Stimulated activated CD4-positive, alpha-beta T cell treated with anti-CD3 and anti-CD28 coated beads, Interleukin-2, amount 100 ng/mL, for 4 hours (primary cell): ENCODE measurements at regions not wholly inside any gene's neighbourhood (a gene's known extent, or its start where the extent isn't known, plus 50 kb on each side); places are given as distances from the start of the nearest gene placed in this dataset.
"Not testable (repeated sequence)": the region's sequence is repeated elsewhere in the genome, so short reads cannot be mapped to it uniquely, and the experiment has no call there.

Experiments used
- DNase-seq: peaks from one replicate; pipeline ENCODE4 v3.0.0-alpha.2; 2020; ENCODE audit warnings: low read depth

DNA sequence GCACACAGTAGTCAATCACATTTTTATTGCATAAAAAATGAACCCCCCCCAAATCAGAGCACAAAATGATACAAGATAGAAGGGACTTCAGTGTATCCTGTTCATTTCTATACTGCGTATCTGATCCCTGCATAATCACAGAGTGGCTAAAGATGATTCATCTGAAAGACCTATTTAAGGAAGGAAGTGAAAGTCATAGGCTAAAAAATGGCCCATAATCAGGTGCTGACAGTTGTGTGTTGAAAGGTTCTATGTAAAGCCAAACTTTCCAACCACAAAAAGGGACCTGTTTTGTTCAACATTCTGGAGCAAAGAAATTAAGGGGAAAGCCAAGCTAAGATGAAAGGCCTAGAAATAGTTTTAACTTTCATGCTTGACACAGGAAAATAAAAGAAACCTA, 147.8 kb upstream of the ATP2B1 start:
- no peak for DNase-seq

DNA sequence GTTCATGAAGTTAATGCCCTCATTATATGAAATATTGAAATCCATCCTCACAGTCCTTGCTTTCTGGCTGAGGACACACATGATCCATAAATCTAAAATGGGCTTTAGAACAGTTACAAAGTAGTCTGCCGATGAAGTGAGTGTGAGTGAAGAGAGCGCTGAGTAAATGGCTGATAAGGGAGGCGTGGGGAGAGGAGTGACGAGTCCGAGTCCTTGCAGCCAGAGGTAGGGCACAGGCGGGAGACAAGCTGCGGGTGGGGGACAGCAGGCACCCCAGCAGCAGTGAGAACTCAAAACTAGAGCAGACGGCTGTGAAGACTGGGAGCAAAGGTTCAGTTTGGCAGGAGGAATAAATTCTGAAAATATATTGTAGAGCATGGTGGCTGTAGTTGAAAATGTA, 140.1 kb upstream of the ATP2B1 start:
- no peak for DNase-seq

GRCh38 chr12:89846473-89847055, 137.9 kb upstream of the ATP2B1 start:
- DNase-seq, result no peak

DNA sequence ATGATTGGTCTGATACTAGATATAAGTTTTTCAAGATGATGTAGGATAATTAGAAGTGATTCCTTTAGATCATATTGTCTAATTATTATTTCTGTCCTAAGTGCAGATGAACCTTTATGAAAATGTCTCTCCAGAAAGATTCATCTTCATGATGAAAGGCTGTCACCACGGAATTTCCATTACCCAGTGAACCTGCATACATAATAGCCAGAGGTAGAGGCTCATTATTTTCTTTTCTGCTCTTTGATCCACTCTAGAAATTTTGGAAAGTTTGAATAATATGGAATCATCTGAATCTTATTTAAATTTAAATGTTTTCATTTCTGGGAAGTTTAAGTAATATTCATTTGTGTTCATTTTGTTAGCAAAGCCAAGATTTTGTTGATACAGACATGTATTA, 137.1 kb upstream of the ATP2B1 start:
- DNase-seq, result no peak

- DNase-seq, result no peak
Measured at GRCh38 chr12:89845366-89845765, 136.7 kb upstream of the ATP2B1 start.

DNA sequence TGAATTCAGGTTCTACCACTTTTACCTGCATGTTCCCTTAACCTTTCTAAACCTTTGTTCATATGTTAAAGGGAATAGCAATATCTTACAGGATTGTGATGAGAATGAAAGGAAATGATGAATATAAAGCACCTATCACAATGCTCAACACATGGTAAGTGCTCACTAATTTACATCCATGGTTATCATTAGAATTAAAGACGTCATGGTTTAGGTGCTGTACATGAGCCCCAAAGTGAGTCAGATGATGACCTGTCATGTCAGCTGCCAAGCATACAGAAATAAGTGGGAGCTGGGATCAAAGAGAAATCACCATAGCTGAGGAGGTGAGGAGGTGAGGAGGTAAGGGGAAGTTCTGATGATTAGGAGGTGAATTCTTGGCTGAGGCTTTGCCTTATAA, 135.9 kb upstream of the ATP2B1 start:
- DNase-seq, result no peak

DNA sequence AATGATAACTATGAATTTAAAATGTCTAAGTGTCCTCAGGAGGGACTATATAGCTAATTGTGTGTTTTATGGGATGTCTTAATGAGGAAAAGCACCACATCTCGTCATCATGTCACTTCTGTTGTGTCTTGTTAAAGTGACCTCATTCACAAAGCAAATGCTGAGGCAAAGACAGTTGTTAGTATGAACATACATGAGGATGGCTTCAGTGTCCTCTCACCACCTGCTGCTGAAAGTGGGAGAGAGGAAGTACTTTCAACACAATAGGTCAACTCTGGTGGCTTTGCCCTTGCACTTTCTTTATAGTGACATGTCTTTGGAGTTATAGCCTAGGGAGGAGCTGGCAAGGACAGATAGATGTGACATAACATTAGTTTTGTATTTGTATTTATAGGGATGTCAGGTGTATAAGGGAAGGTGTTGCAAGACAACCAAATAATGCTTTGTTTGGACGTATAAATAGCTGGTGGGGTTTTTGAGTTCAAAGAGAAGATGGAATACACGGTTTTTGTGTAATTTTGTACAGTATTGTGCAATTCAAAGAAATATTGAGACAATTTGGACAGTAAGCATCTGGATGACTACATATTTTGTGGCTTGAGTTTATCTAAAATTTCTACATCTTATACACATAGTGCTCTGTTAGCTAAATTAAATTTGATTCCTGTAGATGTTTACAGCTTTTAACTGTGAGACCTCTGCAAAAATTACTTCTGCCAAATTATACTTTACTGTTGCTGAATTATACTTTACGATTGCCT, 131.7 kb upstream of the ATP2B1 start:
- no peak for DNase-seq

- DNase-seq, result no peak
Measured at GRCh38 chr12:89839444-89839843, 130.8 kb upstream of the ATP2B1 start.

DNA sequence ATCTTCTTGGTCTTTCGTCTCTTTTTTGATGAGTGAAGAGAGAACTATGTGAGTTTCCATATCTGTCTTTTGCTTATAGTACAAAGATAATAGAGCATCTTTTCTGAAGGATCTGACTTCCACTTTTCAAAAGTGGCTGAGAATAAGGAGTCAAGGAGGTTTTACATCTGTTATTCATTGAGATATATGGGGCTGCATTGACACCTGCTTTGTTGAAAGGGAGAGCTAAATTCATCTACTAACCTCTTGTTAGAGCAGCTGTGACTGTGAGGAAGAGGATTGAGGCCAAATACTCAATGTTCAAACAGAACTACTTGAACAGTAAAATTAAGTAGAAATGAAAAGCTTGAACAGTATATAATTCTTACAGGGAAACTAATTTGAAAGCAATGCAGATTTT, 130.2 kb upstream of the ATP2B1 start:
- DNase-seq, result no peak

DNA sequence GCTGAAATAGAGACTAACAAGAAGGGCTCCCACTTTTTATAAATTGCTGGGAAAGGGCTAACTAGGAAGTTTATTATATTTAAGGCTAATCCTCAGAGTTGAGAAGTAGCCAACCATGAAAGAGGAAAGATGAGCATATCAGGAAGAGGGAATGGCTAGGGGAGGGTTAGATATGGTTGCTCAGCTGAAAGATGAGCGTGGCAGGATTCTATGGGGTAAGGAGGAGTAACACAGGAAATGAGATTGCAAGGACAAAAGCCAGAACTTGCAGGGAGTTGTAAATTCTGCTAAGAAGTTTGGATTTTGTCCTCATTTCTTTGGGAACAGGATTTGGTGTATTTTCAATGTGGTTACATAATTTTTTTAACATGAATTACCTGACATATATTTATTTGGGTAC, 127.4 kb upstream of the ATP2B1 start:
- no peak for DNase-seq

GRCh38 chr12:89834676-89835075, 126.0 kb upstream of the ATP2B1 start:
- no peak for DNase-seq

- no peak for DNase-seq
Measured at GRCh38 chr12:89833337-89834252, 125.0 kb upstream of the ATP2B1 start.

DNA sequence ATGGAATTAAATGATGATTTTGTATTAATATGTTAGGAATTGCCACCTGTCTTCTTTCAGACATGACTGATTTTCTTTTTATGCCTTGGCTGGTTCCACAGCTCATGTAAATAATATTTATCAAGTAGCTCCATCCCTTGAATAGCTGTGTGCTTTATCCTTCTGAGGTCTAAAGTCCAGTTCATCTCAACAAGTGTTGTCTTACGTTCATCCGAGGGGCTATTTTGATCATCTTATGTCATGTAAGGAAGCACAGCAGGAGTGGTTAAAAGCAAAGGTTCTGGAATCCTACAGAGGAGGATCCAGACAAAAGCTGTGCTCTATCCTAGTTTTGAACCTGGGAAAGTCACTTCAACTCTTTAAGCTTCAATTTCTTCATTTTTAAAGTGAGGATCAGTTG, 123.7 kb upstream of the ATP2B1 start:
- no peak for DNase-seq

DNA sequence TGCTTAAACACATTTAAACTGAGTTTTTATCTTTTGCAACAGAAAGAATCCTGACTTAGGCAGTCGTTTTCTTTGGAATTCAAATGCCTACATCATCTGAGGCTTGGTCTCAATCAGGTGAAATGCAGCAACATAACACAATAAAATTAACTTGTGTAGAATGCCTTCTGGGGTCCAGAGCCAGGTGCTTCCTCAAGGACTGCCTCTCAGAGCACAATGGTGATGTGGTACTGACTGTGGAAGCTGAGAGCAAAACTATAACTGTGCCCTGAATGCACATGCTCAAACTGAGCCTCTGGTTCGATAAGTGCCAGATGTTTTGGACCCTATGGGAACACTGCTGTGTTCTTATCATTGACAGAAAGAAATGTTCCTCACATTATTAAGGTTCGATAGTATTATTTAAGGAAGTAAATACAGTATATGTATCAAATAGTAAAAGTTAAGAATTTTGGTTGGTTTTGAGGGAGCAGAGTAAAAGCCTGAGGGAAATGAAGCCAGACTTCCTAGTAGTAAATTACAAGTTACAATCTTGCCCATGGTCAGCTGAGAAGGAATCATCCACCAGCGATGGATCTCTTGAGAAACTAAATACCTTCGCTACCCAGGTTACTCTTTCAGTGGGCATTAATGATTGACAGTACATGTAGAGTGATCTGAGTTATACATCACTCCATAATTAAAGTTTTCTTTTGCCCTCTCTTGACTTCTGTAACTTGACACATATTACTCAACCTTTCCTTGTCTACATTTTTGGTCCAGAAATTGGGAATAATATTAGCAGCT, 122.9 kb upstream of the ATP2B1 start:
- no peak for DNase-seq

DNA sequence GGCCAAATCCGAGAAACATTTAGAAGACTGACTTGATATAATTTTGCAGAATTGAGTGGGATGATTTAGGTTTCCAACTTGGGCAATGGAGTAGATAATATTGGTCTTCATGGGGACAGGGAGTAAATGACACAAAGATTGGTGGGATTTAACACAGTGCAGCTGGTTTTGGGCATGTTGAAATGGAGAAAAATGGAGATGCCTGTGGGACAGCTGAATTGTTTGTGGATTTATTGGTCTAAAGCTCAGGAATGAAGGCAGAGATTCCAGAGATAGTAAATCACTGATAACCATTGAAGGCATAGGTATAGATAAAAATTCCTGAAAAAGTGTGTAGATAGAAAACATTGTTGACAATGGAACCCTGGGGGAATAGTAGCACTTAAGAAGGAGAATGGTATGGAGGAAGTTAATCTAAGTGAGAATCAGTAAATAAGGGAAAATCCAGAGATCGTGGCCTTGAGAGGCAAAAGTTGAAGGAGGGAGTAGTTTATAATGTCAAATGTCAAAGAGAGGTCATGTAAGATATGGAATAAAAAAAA, 120.9 kb upstream of the ATP2B1 start:
- no peak for DNase-seq

DNA sequence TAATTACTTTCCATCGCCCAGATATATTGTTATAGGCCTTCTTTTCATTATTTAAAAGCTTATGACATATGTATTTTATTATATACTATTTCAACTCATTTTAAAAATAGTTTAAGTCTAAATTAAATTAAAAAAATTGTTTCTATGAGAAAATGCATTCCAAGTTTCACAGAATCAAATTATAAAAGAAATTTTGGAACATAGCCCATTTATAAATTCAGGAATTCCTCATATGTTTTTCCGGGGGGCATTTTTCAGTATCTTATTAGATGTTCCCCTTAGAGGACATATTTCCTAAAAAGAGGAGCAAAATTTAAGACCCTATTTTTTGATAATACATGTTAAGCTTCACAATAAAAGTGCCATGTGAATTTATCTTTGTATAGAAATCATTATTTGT, 119.9 kb upstream of the ATP2B1 start:
- DNase-seq, result no peak

- no peak for DNase-seq
Measured at GRCh38 chr12:89827592-89827991, 119.0 kb upstream of the ATP2B1 start.

DNA sequence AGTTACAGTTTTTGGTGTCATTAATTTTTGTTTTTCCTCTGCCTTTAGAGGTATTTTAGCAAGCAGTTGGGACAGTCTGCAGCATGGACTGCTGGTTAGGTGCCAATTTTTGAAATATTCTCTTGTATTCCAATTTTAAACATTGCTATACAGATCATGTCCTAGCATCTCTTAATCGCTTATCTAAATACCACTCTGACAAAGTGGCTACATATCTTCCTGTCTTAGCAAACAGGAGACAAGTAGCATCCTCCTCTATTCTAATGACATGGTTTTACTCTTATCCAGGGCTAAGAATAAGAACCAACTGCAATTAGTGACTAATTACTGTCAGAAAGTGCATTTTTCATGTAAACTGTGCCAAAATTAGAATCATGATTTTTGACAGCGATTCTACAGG, 117.8 kb upstream of the ATP2B1 start:
- no peak for DNase-seq

DNA sequence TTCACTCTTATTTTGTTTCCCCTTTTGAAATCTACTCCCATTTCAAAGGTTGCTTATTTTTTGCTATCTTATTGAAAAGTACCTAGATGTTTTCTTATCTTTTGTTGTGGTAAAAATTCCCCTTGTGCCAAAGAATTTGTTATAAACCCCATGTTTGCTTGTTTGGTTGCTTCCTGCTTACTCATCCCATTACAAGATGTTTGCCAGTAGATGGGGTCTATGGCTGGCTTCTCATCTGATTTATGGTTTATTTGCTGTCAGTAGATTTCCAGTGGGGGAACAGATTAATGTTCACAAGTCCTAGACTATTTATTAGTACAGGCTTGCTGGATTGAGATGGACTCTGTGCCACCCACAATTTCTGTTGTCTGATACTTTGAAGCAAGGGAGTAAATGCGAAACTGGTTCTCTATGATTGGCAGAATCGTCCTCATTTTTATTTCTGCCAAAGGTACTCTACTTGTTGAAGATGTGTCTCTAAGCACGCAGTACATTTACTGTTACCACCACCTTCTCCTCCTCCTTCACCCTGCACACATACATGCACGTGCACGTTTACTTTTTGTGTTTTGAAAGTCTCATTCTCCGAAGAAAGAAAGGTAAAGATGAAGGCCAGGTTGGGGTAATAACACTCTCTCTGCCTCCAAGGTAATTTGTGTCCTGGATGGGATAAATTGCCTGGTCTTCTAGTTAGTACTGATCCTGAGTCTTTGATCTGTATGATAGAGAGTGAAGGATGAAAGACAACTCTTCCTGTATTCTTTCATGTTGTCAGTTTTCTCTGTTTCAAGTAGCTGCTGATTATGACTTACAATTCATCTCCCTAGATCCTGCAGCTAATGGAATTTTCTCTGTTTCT, 117.2 kb upstream of the ATP2B1 start:
- no peak for DNase-seq

DNA sequence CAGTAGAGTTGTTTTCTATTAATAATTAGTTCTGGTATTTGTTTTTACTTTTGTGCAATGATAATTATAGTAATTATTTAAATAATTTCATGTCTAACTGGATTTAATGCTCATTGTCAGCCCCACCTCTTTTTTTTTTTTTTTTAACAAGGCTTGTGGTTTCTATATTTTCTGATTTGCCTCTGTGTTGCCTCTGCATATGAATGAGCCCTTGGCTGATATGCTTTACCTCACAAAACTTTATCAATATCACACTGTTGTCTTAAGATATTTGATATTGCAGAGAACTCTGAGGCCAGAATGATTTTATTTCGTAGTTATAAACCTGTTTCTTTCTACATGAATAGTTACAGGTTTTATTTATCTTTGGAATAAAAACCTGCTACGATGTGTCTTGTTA, 116.2 kb upstream of the ATP2B1 start:
- no peak for DNase-seq

DNA sequence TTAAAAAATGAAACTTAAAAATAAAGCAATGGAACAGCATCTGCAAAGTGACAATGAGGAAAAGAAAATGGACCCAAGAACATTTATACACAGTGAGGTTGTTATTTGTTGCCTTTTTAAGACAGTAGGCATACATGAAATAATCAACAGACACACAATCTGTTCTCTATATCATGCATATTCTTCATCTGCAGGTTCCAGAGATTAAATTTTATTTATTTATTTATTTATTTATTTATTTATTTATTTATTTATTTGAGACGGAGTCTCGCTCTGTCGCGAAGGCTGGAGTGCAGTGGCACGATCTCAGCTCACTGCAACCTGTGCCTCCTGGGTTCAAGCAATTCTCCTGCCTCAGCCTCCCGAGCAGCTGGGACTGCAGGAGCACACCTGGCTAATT, 114.4 kb upstream of the ATP2B1 start:
- DNase-seq, result not testable (repeated sequence)
